ENCODE measurements at regions not wholly inside any gene's neighbourhood (a gene's known extent, or its start where the extent isn't known, plus 50 kb on each side); places are given as distances from the start of the nearest gene placed in this dataset.

DNA sequence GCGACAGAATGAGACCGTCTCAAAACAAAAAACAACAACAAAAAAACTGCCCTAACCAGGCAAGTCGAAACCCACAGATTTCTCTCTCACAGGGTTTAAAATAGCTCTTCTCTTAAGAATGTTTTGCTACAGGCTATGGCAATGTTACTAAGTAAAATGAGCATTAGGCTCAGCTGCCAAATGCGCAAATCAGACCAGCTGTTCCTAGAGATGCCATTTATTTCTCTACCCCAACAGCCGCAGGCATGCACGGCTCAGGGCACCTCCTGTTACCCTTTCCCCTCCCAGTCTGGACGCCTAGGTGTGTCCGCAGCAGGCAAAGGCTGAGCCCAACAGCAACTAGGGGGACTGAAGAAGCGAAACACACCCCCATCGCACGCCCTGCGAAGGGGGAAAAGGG is 168.3 kb upstream of the MBL2 start:
- TF ChIP-seq EZH2 (IDR thresholded peaks at IDR 0.05; ENCODE audit: borderline replicate concordance, insufficient read depth, low read length, poor library complexity, severe bottlenecking) (no peak), POLR2AphosphoS5 (IDR thresholded peaks at IDR 0.05) (no peak), SMC3 (conservative IDR thresholded peaks at IDR 0.05; ENCODE audit: poor library complexity) (no peak), REST (IDR thresholded peaks at IDR 0.05; ENCODE audit: borderline replicate concordance) (no peak), EP300 (conservative IDR thresholded peaks at IDR 0.05; ENCODE audit: poor library complexity, severe bottlenecking) (no peak), RAD21 (conservative IDR thresholded peaks at IDR 0.05) (no peak), TAF1 (IDR thresholded peaks at IDR 0.05; ENCODE audit: low read depth) (no peak), MXI1 (conservative IDR thresholded peaks at IDR 0.05; ENCODE audit: poor library complexity, severe bottlenecking) (no peak)
- TF ChIP-seq, protein P1, sequence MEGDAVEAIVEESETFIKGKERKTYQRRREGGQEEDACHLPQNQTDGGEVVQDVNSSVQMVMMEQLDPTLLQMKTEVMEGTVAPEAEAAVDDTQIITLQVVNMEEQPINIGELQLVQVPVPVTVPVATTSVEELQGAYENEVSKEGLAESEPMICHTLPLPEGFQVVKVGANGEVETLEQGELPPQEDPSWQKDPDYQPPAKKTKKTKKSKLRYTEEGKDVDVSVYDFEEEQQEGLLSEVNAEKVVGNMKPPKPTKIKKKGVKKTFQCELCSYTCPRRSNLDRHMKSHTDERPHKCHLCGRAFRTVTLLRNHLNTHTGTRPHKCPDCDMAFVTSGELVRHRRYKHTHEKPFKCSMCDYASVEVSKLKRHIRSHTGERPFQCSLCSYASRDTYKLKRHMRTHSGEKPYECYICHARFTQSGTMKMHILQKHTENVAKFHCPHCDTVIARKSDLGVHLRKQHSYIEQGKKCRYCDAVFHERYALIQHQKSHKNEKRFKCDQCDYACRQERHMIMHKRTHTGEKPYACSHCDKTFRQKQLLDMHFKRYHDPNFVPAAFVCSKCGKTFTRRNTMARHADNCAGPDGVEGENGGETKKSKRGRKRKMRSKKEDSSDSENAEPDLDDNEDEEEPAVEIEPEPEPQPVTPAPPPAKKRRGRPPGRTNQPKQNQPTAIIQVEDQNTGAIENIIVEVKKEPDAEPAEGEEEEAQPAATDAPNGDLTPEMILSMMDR (IDR thresholded peaks at IDR 0.05; ENCODE audit: poor library complexity, severe bottlenecking), result no peak
- Histone ChIP-seq H3K27me3 (ENCODE audit: insufficient read depth, low read depth, low read length) (no peaks in the 10 kb centered on the region), H2AFZ (ENCODE audit: low read depth, low read length) (no peak overlapping the region), H4K20me1 (ENCODE audit: insufficient read depth) (no peaks in the 10 kb centered on the region), H3K9me3 (ENCODE audit: low read length) (no peaks in the 10 kb centered on the region), H3K4me2 (ENCODE audit: low read length) (no peak overlapping the region), H3K9me2 (ENCODE audit: insufficient read depth, low read length) (no peaks in the 10 kb centered on the region), H3F3A (ENCODE audit: insufficient read depth, low read length, poor library complexity, severe bottlenecking) (no peaks in the 10 kb centered on the region), H3K36me3 (ENCODE audit: insufficient read depth, low read length) (no peaks in the 10 kb centered on the region), H3K27ac (ENCODE audit: low read length) (no peak overlapping the region), H3K79me2 (replicated peaks; ENCODE audit: insufficient read depth, low read length) (no peaks in the 10 kb centered on the region), H3K4me3 (ENCODE audit: low read length) (no peak overlapping the region), H3K9ac (ENCODE audit: low read length) (no peak overlapping the region)

DNA sequence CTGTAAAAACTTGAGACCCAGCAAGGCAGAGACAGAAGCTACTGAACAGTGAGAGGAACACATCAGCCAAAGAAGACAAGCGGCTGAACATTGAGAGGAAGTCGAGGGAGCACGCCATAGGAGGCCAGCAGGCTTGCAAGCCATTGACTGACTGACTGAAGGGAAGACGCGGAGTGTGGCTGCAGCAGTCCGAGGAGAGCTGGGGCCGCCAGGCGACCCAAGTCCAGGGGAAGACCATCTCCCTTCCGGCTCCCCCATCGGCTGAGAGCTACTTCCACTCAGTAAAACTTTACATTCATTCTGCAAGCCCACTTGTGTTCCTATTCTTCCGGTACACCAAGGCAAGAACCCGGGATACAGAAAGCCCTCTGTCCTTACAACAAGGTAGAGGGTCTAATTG is 167.3 kb upstream of the MBL2 start:
- Histone ChIP-seq H4K20me1 (ENCODE audit: insufficient read depth) (no peaks in the 10 kb centered on the region), H3K9ac (ENCODE audit: low read length) (no peak overlapping the region), H3K9me2 (ENCODE audit: insufficient read depth, low read length) (no peaks in the 10 kb centered on the region), H3K27me3 (ENCODE audit: insufficient read depth, low read depth, low read length) (no peaks in the 10 kb centered on the region), H3K27ac (ENCODE audit: low read length) (no peak overlapping the region), H2AFZ (ENCODE audit: low read depth, low read length) (no peak overlapping the region), H3K9me3 (ENCODE audit: low read length) (no peaks in the 10 kb centered on the region), H3K79me2 (replicated peaks; ENCODE audit: insufficient read depth, low read length) (no peaks in the 10 kb centered on the region), H3F3A (ENCODE audit: insufficient read depth, low read length, poor library complexity, severe bottlenecking) (no peaks in the 10 kb centered on the region), H3K4me2 (ENCODE audit: low read length) (no peak overlapping the region), H3K36me3 (ENCODE audit: insufficient read depth, low read length) (no peaks in the 10 kb centered on the region), H3K4me3 (ENCODE audit: low read length) (no peak overlapping the region)
- no peak for TF ChIP-seq REST (IDR thresholded peaks at IDR 0.05; ENCODE audit: borderline replicate concordance)
